Adrenal gland (tissue), 9 donors: ENCODE measurements at regions not wholly inside any gene's neighbourhood (a gene's known extent, or its start where the extent isn't known, plus 50 kb on each side); places are given as distances from the start of the nearest gene placed in this dataset.

Source experiments
- DNase-seq, 7 donors: peaks; one replicate each; pipeline ENCODE4 v3.0.0-alpha.2; 2019 to 2020
- H3K27ac ChIP-seq, 5 donors: fragments of 200-600 bp; sonication (generic) in 4 of 5; 1 replicate in 3 of 5; 2 replicates in 2 of 5; pipeline versions ENCODE4 v1.5.1 to v1.8.0; 2016 to 2020; ENCODE audit warnings: mild to moderate bottlenecking in 1 of 5
- H3K27me3 ChIP-seq: fragments of 200-600 bp; 2 replicates; pipeline ENCODE4 v1.8.0; 2021
- H3K36me3 ChIP-seq, 2 donors: fragments of 200-600 bp; replicated peaks in 1 of 2; 1 replicate in 1 of 2; 2 replicates in 1 of 2; pipeline versions ENCODE4 v1.5.1 to v1.8.0; 2018 to 2022
- H3K4me1 ChIP-seq, 2 donors: fragments of 200-600 bp; replicated peaks in 1 of 2; 1 replicate in 1 of 2; 2 replicates in 1 of 2; pipeline versions ENCODE4 v1.5.1 to v1.8.0; 2018 to 2021
- H3K4me3 ChIP-seq, 4 donors: fragments of 200-600 bp; sonication (generic) in 3 of 4; one replicate each; pipeline ENCODE4 v1.5.1; 2016 to 2018
- H3K9me3 ChIP-seq, 3 donors: fragments of 200-600 bp; sonication (generic) in 1 of 3; replicated peaks in 1 of 3; 1 replicate in 2 of 3; 2 replicates in 1 of 3; pipeline versions ENCODE4 v1.5.1 to v1.8.0; 2016 to 2021
- CTCF ChIP-seq, 6 experiments: fragments of 450-650 bp in 4 of 6; fragments of 200-600 bp in 2 of 6; sonication (generic) in 1 of 6; IDR thresholded peaks; 1 replicate in 5 of 6; 2 replicates in 1 of 6; pipeline versions ENCODE4 v1.5.1 to v1.8.0; 2016 to 2021; ENCODE audit warnings: antibody characterized with exemption in 6 of 6, mild to moderate bottlenecking in 2 of 6, moderate library complexity in 1 of 6
- POLR2A ChIP-seq, 2 donors: fragments of 450-650 bp; IDR thresholded peaks; one replicate each; pipeline ENCODE4 v1.6.1; 2017; ENCODE audit warnings: antibody characterized with exemption in 2 of 2, mild to moderate bottlenecking in 2 of 2, moderate library complexity in 1 of 2
- WGBS, 4 donors: extraction: QIAGEN DNeasy Blood & Tissue Kit in 2 of 4; methylation state at CpG; one replicate each; pipeline versions ENCODE4 v1.1.5 to v1.1.7; 2013 to 2017; 5-methylcytosine and 5-hydroxymethylcytosine counted together
- intact Hi-C, 2 donors: fragments of 100-400 bp; cut with DNase I; formaldehyde crosslinking; loops; one replicate each; pipeline versions ENCODE4 v1.14.1 to v1.15.0; 2022 to 2023
- donor health status: healthy with polysubstance abuse.
- donor health status: Bipolar disorder and iron deficiency.
- donor health status: DM: yes; HTN: yes; CAD: no.
- donor health status: DM: no; HTN: no; CAD: no.
- donor health status: DM: no; HTN: no; CAD: no.

- WGBS, 4 donors: 6 to 18% (median 14%) methylated on average over 3 of the region's 3 CpGs
Observed at GRCh38 chrX:7647831-7648230, 195.1 kb upstream of the VCX start.

DNA sequence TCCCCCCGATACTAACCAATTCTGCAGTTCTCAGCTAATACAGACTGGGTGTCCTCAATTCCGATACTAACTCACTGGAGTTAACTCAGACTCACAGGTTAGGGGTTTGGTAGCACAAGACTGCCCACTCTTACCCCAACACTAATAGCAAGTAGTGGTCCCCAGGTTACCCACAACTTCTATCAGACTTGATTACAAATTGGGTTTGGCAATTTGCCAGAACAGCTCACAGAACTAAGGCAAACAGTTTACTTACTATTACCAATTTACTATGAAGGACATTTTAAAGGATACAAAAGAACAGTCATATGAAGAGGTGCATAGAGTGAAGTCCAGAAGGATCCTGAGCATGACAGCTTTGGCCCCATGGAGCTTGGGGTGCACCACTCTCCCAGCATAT, 201.8 kb upstream of the VCX start:
- WGBS, 4 donors: 76 to 91% (median 82%) methylated on average over 2 of the region's 2 CpGs
- no peak for DNase-seq
- H3K4me3 ChIP-seq: no peak overlapping the region

More at GRCh38 chrX:7647831-7648230, 195.1 kb upstream of the VCX start:
- Histone ChIP-seq H3K27ac (no peak overlapping the region), H3K27me3 (no peaks in the 10 kb centered on the region), H3K36me3 (no peaks in the 10 kb centered on the region), H3K4me3 (no peak overlapping the region), H3K4me1 (no peaks in the 10 kb centered on the region), H3K9me3 (no peaks in the 10 kb centered on the region)
- DNase-seq: no peak
- TF ChIP-seq POLR2A (IDR thresholded peaks at IDR 0.05) (no peak), CTCF (IDR thresholded peaks at IDR 0.05) (no peak)
- intact Hi-C loops: no loop called here

GRCh38 chrX:7640392-7640791, 202.6 kb upstream of the VCX start:
- Histone ChIP-seq H3K9me3 (no peaks in the 10 kb centered on the region), H3K4me1 (no peaks in the 10 kb centered on the region), H3K27ac (no peak overlapping the region), H3K4me3 (no peak overlapping the region), H3K36me3 (no peaks in the 10 kb centered on the region), H3K27me3 (no peaks in the 10 kb centered on the region)
- DNase-seq: no peak
- no peak for TF ChIP-seq CTCF (IDR thresholded peaks at IDR 0.05)
- TF ChIP-seq POLR2A (IDR thresholded peaks at IDR 0.05): no peak
- intact Hi-C loops: no loop called here
- WGBS, 4 donors: 68 to 75% (median 73%) methylated on average over 2 of the region's 2 CpGs

More for the DNA sequence above, 201.8 kb upstream of the VCX start:
- Histone ChIP-seq H3K9me3 (no peaks in the 10 kb centered on the region), H3K36me3 (no peaks in the 10 kb centered on the region), H3K27me3 (no peaks in the 10 kb centered on the region), H3K4me1 (no peaks in the 10 kb centered on the region), H3K27ac (no peak overlapping the region)
- TF ChIP-seq CTCF (IDR thresholded peaks at IDR 0.05) (no peak), POLR2A (IDR thresholded peaks at IDR 0.05) (no peak)
- intact Hi-C loops: no loop called here

DNA sequence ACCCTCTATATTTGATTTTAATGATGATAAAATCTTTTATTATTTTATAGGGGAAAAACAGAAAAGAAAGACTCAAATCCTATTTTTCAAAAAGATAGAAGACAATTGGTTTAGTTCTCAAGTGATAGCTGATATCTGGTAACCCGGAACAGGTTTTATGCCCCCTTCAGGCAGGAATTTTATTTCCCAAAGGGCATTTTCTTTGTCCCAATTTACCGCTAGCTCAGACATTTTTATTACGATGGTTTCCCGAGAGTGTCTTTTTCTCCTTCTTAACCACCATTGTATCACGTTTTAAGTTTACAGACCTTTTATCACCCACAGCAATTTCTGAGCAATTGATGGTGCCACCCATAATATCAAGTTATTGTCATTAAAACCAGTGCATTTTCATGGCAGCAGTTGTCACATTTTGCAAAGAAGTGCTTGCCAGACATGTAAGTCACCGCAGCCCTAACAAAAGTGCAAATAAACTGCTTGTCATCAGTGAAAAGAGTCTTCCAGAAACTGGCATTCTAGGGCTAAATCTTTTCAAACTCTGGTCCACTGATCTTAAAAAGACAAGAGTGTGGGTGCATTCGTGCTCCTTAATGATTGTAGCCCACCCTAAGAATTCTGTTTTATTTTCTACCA, 204.8 kb upstream of the VCX start:
- intact Hi-C loops: no loop called here
- TF ChIP-seq CTCF (IDR thresholded peaks at IDR 0.05) (no peak), POLR2A (IDR thresholded peaks at IDR 0.05) (no peak)
- no peaks in the 10 kb centered on the region for H3K4me1 ChIP-seq
- no peak overlapping the region for H3K4me3 ChIP-seq
- no peaks in the 10 kb centered on the region for H3K9me3 ChIP-seq
- WGBS, 4 donors: 75 to 84% (median 81%) methylated on average over 7 of the region's 7 CpGs
- no peak overlapping the region for H3K27ac ChIP-seq
- no peaks in the 10 kb centered on the region for H3K36me3 ChIP-seq
- no peaks in the 10 kb centered on the region for H3K27me3 ChIP-seq
- DNase-seq: no peak
